Neural cell (in vitro differentiated cells): ENCODE measurements at regions not wholly inside any gene's neighbourhood (a gene's known extent, or its start where the extent isn't known, plus 50 kb on each side); places are given as distances from the start of the nearest gene placed in this dataset.

ENCODE experiments used
- EP300 ChIP-seq: fragments of 450-650 bp; conservative IDR thresholded peaks from 2 replicates; pipeline ENCODE4 v1.6.1; 2014; ENCODE audit warnings: antibody characterized with exemption, mild to moderate bottlenecking, moderate library complexity; ENCODE audit not compliant: poor library complexity, severe bottlenecking
- EZH2 ChIP-seq: fragments of 200-600, 300-800 bp; shearing (Covaris generic), sonication (generic); IDR thresholded peaks from 2 replicates; pipeline ENCODE4 v1.6.1; 2014; ENCODE audit warnings: antibody characterized with exemption, low read length, borderline replicate concordance, mild to moderate bottlenecking; ENCODE audit not compliant: insufficient read depth, poor library complexity, severe bottlenecking
- MXI1 ChIP-seq: fragments of 450-650 bp; conservative IDR thresholded peaks from 2 replicates; pipeline ENCODE4 v1.6.1; 2014; ENCODE audit warnings: antibody characterized with exemption, mild to moderate bottlenecking; ENCODE audit not compliant: poor library complexity, severe bottlenecking
- POLR2AphosphoS5 ChIP-seq: IDR thresholded peaks from 2 replicates; pipeline ENCODE4 v1.6.1; 2012
- RAD21 ChIP-seq: fragments of 450-650 bp; conservative IDR thresholded peaks from 2 replicates; pipeline ENCODE4 v1.6.1; 2014; ENCODE audit warnings: antibody characterized with exemption, mild to moderate bottlenecking, moderate library complexity
- TAF1 ChIP-seq: IDR thresholded peaks from 2 replicates; pipeline ENCODE4 v1.6.1; 2012; ENCODE audit warnings: low read depth
- TF ChIP-seq, protein P1 (sequence below): fragments of 450-650 bp; IDR thresholded peaks from 2 replicates; pipeline ENCODE4 v1.5.1; 2014; ENCODE audit warnings: antibody characterized with exemption, mild to moderate bottlenecking, moderate library complexity; ENCODE audit not compliant: poor library complexity, severe bottlenecking

DNA sequence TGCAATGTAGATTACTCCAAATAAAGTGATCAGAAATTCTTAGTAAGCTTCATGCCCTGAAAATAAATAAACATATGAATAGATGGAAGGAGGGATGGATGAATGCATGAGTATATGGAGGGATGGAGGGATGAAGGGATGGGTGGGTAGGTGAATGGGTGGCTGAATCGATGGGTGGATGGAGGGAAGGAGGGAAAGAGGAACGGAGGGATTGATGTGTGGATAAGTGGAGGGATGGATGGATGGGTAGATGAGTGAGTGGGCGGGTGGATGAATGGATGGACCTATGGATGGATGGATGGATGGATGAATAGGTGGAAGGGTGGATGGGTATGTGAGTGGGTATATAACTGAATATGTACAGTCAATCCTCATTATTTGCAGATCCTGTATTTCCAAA, 276.7 kb upstream of the ACVR2A start:
- no peak for TF ChIP-seq POLR2AphosphoS5
- TF ChIP-seq, protein P1, sequence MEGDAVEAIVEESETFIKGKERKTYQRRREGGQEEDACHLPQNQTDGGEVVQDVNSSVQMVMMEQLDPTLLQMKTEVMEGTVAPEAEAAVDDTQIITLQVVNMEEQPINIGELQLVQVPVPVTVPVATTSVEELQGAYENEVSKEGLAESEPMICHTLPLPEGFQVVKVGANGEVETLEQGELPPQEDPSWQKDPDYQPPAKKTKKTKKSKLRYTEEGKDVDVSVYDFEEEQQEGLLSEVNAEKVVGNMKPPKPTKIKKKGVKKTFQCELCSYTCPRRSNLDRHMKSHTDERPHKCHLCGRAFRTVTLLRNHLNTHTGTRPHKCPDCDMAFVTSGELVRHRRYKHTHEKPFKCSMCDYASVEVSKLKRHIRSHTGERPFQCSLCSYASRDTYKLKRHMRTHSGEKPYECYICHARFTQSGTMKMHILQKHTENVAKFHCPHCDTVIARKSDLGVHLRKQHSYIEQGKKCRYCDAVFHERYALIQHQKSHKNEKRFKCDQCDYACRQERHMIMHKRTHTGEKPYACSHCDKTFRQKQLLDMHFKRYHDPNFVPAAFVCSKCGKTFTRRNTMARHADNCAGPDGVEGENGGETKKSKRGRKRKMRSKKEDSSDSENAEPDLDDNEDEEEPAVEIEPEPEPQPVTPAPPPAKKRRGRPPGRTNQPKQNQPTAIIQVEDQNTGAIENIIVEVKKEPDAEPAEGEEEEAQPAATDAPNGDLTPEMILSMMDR = no peak
- no peak for TF ChIP-seq EZH2
- no peak for TF ChIP-seq EP300
- no peak for TF ChIP-seq TAF1
- no peak for TF ChIP-seq RAD21
- no peak for TF ChIP-seq MXI1
